ENCODE measurements at regions not wholly inside any gene's neighbourhood (a gene's known extent, or its start where the extent isn't known, plus 50 kb on each side); places are given as distances from the start of the nearest gene placed in this dataset.

DNA sequence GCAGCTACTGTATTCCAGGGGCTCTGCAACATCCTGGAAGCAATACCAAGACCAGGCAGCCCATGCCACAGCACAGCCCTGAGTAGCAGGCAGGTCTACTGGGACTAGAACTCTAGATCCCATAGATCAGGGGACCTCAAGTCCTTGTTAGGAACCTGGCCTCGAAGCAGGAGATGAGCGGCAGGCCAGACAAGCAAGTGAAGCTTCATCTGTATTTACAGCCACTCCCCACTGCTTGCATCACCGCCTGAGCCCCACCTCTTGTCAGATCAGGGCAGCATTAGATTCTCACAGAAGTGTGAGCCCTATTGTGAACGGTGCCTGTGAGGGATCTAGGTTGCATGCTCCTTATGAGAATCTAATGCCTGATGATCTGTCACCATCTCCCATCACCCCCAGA, 295.7 kb upstream of the TNRC6C start:
- TF ChIP-seq, protein P1, sequence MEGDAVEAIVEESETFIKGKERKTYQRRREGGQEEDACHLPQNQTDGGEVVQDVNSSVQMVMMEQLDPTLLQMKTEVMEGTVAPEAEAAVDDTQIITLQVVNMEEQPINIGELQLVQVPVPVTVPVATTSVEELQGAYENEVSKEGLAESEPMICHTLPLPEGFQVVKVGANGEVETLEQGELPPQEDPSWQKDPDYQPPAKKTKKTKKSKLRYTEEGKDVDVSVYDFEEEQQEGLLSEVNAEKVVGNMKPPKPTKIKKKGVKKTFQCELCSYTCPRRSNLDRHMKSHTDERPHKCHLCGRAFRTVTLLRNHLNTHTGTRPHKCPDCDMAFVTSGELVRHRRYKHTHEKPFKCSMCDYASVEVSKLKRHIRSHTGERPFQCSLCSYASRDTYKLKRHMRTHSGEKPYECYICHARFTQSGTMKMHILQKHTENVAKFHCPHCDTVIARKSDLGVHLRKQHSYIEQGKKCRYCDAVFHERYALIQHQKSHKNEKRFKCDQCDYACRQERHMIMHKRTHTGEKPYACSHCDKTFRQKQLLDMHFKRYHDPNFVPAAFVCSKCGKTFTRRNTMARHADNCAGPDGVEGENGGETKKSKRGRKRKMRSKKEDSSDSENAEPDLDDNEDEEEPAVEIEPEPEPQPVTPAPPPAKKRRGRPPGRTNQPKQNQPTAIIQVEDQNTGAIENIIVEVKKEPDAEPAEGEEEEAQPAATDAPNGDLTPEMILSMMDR (IDR thresholded peaks at IDR 0.05; ENCODE audit: low read depth, low read length, missing input control) = no peak
- no peak for TF ChIP-seq JUND (IDR thresholded peaks at IDR 0.05)
- TF ChIP-seq, protein P2, sequence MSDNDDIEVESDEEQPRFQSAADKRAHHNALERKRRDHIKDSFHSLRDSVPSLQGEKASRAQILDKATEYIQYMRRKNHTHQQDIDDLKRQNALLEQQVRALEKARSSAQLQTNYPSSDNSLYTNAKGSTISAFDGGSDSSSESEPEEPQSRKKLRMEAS (IDR thresholded peaks at IDR 0.05) = no peak
- TF ChIP-seq, protein P3, sequence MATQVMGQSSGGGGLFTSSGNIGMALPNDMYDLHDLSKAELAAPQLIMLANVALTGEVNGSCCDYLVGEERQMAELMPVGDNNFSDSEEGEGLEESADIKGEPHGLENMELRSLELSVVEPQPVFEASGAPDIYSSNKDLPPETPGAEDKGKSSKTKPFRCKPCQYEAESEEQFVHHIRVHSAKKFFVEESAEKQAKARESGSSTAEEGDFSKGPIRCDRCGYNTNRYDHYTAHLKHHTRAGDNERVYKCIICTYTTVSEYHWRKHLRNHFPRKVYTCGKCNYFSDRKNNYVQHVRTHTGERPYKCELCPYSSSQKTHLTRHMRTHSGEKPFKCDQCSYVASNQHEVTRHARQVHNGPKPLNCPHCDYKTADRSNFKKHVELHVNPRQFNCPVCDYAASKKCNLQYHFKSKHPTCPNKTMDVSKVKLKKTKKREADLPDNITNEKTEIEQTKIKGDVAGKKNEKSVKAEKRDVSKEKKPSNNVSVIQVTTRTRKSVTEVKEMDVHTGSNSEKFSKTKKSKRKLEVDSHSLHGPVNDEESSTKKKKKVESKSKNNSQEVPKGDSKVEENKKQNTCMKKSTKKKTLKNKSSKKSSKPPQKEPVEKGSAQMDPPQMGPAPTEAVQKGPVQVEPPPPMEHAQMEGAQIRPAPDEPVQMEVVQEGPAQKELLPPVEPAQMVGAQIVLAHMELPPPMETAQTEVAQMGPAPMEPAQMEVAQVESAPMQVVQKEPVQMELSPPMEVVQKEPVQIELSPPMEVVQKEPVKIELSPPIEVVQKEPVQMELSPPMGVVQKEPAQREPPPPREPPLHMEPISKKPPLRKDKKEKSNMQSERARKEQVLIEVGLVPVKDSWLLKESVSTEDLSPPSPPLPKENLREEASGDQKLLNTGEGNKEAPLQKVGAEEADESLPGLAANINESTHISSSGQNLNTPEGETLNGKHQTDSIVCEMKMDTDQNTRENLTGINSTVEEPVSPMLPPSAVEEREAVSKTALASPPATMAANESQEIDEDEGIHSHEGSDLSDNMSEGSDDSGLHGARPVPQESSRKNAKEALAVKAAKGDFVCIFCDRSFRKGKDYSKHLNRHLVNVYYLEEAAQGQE (IDR thresholded peaks at IDR 0.05) = no peak
- TF ChIP-seq RAD21 (IDR thresholded peaks at IDR 0.05) = no peak

Data from liver (tissue), 3 donors.